ENCODE measurements at regions not wholly inside any gene's neighbourhood (a gene's known extent, or its start where the extent isn't known, plus 50 kb on each side); places are given as distances from the start of the nearest gene placed in this dataset.

- no peak for DNase-seq
- no peak overlapping the region for H4K5ac ChIP-seq (ENCODE audit: insufficient read length, low read depth, low read length)
- H2BK5ac ChIP-seq (ENCODE audit: insufficient read length, low read length): no peak overlapping the region
- no peak overlapping the region for H3K23ac ChIP-seq (ENCODE audit: insufficient read length, low read depth, low read length)
- no peaks in the 10 kb centered on the region for H3K79me1 ChIP-seq (ENCODE audit: insufficient read depth, low read depth, low read length, poor library complexity, severe bottlenecking)
- no peak overlapping the region for H3K4me3 Mint-ChIP-seq
- H3K14ac ChIP-seq (ENCODE audit: insufficient read depth, low read length): no peak overlapping the region
- H3K36me3 Mint-ChIP-seq (ENCODE audit: insufficient read depth in 1 of 3, low read depth in 3 of 3): peaks cover 0 to 9% (median 0%) of the 10 kb centered on the region in 3 experiments; a peak in 3 of 7 replicates
- whole genome bisulfite sequencing (ENCODE audit: extremely low coverage, insufficient read length, low lambda C conversion rate): no CpG with 5 or more reads among the region's 3 CpGs
- no peak overlapping the region for H2AFZ ChIP-seq (ENCODE audit: low read length)
- H3K4ac ChIP-seq (ENCODE audit: low read depth, low read length): no peak overlapping the region
- no peak overlapping the region for H3K18ac ChIP-seq (ENCODE audit: insufficient read length, low read depth, low read length)
- no peaks in the 10 kb centered on the region for H3K23me2 ChIP-seq (ENCODE audit: insufficient read length, low read depth, low read length, poor library complexity, severe bottlenecking)
- TF ChIP-seq, protein P1, sequence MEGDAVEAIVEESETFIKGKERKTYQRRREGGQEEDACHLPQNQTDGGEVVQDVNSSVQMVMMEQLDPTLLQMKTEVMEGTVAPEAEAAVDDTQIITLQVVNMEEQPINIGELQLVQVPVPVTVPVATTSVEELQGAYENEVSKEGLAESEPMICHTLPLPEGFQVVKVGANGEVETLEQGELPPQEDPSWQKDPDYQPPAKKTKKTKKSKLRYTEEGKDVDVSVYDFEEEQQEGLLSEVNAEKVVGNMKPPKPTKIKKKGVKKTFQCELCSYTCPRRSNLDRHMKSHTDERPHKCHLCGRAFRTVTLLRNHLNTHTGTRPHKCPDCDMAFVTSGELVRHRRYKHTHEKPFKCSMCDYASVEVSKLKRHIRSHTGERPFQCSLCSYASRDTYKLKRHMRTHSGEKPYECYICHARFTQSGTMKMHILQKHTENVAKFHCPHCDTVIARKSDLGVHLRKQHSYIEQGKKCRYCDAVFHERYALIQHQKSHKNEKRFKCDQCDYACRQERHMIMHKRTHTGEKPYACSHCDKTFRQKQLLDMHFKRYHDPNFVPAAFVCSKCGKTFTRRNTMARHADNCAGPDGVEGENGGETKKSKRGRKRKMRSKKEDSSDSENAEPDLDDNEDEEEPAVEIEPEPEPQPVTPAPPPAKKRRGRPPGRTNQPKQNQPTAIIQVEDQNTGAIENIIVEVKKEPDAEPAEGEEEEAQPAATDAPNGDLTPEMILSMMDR (conservative IDR thresholded peaks at IDR 0.05): no peak
- H2BK15ac ChIP-seq (ENCODE audit: low read depth, low read length): no peak overlapping the region
- no peak overlapping the region for H3K4me2 ChIP-seq (ENCODE audit: insufficient read depth, insufficient read length, low read length)
- no peak overlapping the region for H2BK20ac ChIP-seq (ENCODE audit: low read depth, low read length, poor library complexity, severe bottlenecking)
- no peak overlapping the region for H3K56ac ChIP-seq (ENCODE audit: insufficient read length, low read depth, low read length)
- H3K9me3 Mint-ChIP-seq: peaks cover 0 to 3% of the 10 kb centered on the region in 2 experiments; a peak in 3 of 5 replicates
- no peaks in the 10 kb centered on the region for H4K20me1 ChIP-seq (ENCODE audit: control insufficient read depth, insufficient read depth, insufficient read length)
- no peak overlapping the region for H4K91ac ChIP-seq (ENCODE audit: insufficient read length, low read depth, low read length)
- H3T11ph ChIP-seq (ENCODE audit: low read length): no peak overlapping the region
- H3K27me3 ChIP-seq (ENCODE audit: insufficient read depth, low read length): no peaks in the 10 kb centered on the region
- no peak overlapping the region for H3K9ac ChIP-seq (ENCODE audit: extremely low read depth, insufficient read length, low read length)
- H3K27ac Mint-ChIP-seq: peak overlapping the region in 2 of 3 experiments; percentile 98 to 99; a peak in 3 of 7 replicates
- H3K27me3 Mint-ChIP-seq (ENCODE audit: low read depth): no peaks in the 10 kb centered on the region
- no peak overlapping the region for H2AK5ac ChIP-seq (ENCODE audit: insufficient read length, low read length)
- no peak overlapping the region for H3K27ac ChIP-seq (ENCODE audit: insufficient read length, low read depth, low read length)
- H3K9me3 ChIP-seq (ENCODE audit: control insufficient read depth, low read depth, low read length): no peaks in the 10 kb centered on the region
- H3K4me1 Mint-ChIP-seq: peaks cover 57 to 67% of the 10 kb centered on the region in 2 experiments
- peaks cover 3% of the 10 kb centered on the region for H3K4me1 ChIP-seq (ENCODE audit: insufficient read depth, low read length)
- H4K8ac ChIP-seq (replicated peaks; ENCODE audit: insufficient read length, low read depth, low read length): no peak overlapping the region
- H2BK120ac ChIP-seq (ENCODE audit: low read depth, low read length, poor library complexity, severe bottlenecking): no peak overlapping the region
- H3K79me2 ChIP-seq (ENCODE audit: insufficient read depth, low read length): no peaks in the 10 kb centered on the region
- no peak overlapping the region for H2BK12ac ChIP-seq (ENCODE audit: insufficient read length, low read depth, low read length)
Measured at GRCh38 chr1:117267232-117267774, 56.6 kb upstream of the VTCN1 start.

Data from H9 (cell line).